Type B pancreatic cell (in vitro differentiated cells): ENCODE measurements at regions not wholly inside any gene's neighbourhood (a gene's known extent, or its start where the extent isn't known, plus 50 kb on each side); places are given as distances from the start of the nearest gene placed in this dataset.

ENCODE experiments used
- DNase-seq: peaks from one replicate; pipeline ENCODE4 v3.0.0; 2021; ENCODE audit warnings: mixed read lengths; ENCODE audit not compliant: unreplicated experiment; ENCODE audit errors: extremely low spot score
- H3K27ac Mint-ChIP-seq: 2 replicates; pipeline ENCODE4 v1.8.0; 2021; ENCODE audit warnings: mild to moderate bottlenecking, mixed read lengths
- H3K27me3 Mint-ChIP-seq: 2 replicates; pipeline ENCODE4 v1.8.0; 2021; ENCODE audit warnings: mixed read lengths
- H3K36me3 Mint-ChIP-seq: 2 replicates; pipeline ENCODE4 v1.8.0; 2021; ENCODE audit warnings: mixed read lengths
- H3K4me1 Mint-ChIP-seq: one replicate; pipeline ENCODE4 v1.8.0; 2021; ENCODE audit warnings: mixed read lengths; ENCODE audit not compliant: unreplicated experiment
- H3K4me3 Mint-ChIP-seq: 2 replicates; pipeline ENCODE4 v1.8.0; 2021; ENCODE audit warnings: mild to moderate bottlenecking, mixed read lengths
- H3K9me3 Mint-ChIP-seq: 2 replicates; pipeline ENCODE4 v1.8.0; 2021; ENCODE audit warnings: mixed read lengths
- CTCF ChIP-seq: fragments of 200-600 bp; sonication (generic); conservative IDR thresholded peaks from 2 replicates; pipeline ENCODE4 v1.5.0; 2021; ENCODE audit warnings: antibody characterized with exemption, mild to moderate bottlenecking

- no peak for DNase-seq
- no peaks in the 10 kb centered on the region for H3K4me1 Mint-ChIP-seq
- H3K36me3 Mint-ChIP-seq, result no peaks in the 10 kb centered on the region
- H3K4me3 Mint-ChIP-seq, result no peak overlapping the region
- no peaks in the 10 kb centered on the region for H3K9me3 Mint-ChIP-seq
- H3K27ac Mint-ChIP-seq, result no peak overlapping the region
- TF ChIP-seq CTCF, result no peak
- peaks cover 11% of the 10 kb centered on the region for H3K27me3 Mint-ChIP-seq
Observed at GRCh38 chr6:40265615-40266014, 321.5 kb downstream of the LRFN2 start.

GRCh38 chr6:40263970-40264369 is 323.2 kb downstream of the LRFN2 start:
- H3K4me1 Mint-ChIP-seq, result no peaks in the 10 kb centered on the region
- H3K4me3 Mint-ChIP-seq, result no peak overlapping the region
- no peaks in the 10 kb centered on the region for H3K9me3 Mint-ChIP-seq
- no peaks in the 10 kb centered on the region for H3K36me3 Mint-ChIP-seq
- no peak overlapping the region for H3K27ac Mint-ChIP-seq
- H3K27me3 Mint-ChIP-seq, result peaks cover 8% of the 10 kb centered on the region
- TF ChIP-seq CTCF, result no peak
- DNase-seq, result no peak

- H3K4me1 Mint-ChIP-seq, result no peaks in the 10 kb centered on the region
- DNase-seq, result no peak
- peaks cover 13% of the 10 kb centered on the region for H3K27me3 Mint-ChIP-seq
- no peaks in the 10 kb centered on the region for H3K36me3 Mint-ChIP-seq
- no peak overlapping the region for H3K27ac Mint-ChIP-seq
- H3K9me3 Mint-ChIP-seq, result no peaks in the 10 kb centered on the region
- no peak overlapping the region for H3K4me3 Mint-ChIP-seq
- no peak for TF ChIP-seq CTCF
Observed at GRCh38 chr6:40262363-40262762, 324.8 kb downstream of the LRFN2 start.

GRCh38 chr6:40258531-40258930 is 324.3 kb upstream of the MOCS1 start:
- Mint-ChIP-seq H3K27ac (no peak overlapping the region), H3K36me3 (no peaks in the 10 kb centered on the region), H3K4me1 (no peaks in the 10 kb centered on the region), H3K9me3 (no peaks in the 10 kb centered on the region), H3K27me3 (peaks cover 21% of the 10 kb centered on the region), H3K4me3 (no peak overlapping the region)
- no peak for DNase-seq
- TF ChIP-seq CTCF, result no peak

GRCh38 chr6:40256831-40257230 is 322.6 kb upstream of the MOCS1 start:
- Mint-ChIP-seq H3K4me3 (no peak overlapping the region), H3K27me3 (peaks cover 15% of the 10 kb centered on the region), H3K4me1 (no peaks in the 10 kb centered on the region), H3K9me3 (no peaks in the 10 kb centered on the region), H3K27ac (no peak overlapping the region), H3K36me3 (no peaks in the 10 kb centered on the region)
- DNase-seq, result no peak
- no peak for TF ChIP-seq CTCF

GRCh38 chr6:40256224-40256623 is 322.0 kb upstream of the MOCS1 start:
- Mint-ChIP-seq H3K4me3 (no peak overlapping the region), H3K36me3 (no peaks in the 10 kb centered on the region), H3K9me3 (no peaks in the 10 kb centered on the region), H3K4me1 (no peaks in the 10 kb centered on the region), H3K27me3 (peaks cover 15% of the 10 kb centered on the region), H3K27ac (no peak overlapping the region)
- no peak for TF ChIP-seq CTCF
- no peak for DNase-seq
